ENCODE measurements at regions not wholly inside any gene's neighbourhood (a gene's known extent, or its start where the extent isn't known, plus 50 kb on each side); places are given as distances from the start of the nearest gene placed in this dataset.

- Histone ChIP-seq H3K4me1 (ENCODE audit: control insufficient read depth, insufficient read depth, low read length) (no peaks in the 10 kb centered on the region), H3K27me3 (ENCODE audit: control insufficient read depth, insufficient read depth, low read length, poor library complexity, severe bottlenecking) (no peaks in the 10 kb centered on the region), H3K4me3 (ENCODE audit: low read length) (no peak overlapping the region), H3K36me3 (ENCODE audit: control insufficient read depth, insufficient read depth, low read length) (no peaks in the 10 kb centered on the region), H3K27ac (ENCODE audit: low read depth, low read length) (no peak overlapping the region), H3K9ac (ENCODE audit: extremely low read depth, low read length, poor library complexity, severe bottlenecking) (no peak overlapping the region), H3K9me3 (ENCODE audit: control insufficient read depth, low read length) (no peaks in the 10 kb centered on the region)
- no peaks in the 10 kb centered on the region for H3K9me3 Mint-ChIP-seq
- no peaks in the 10 kb centered on the region for H3K36me3 Mint-ChIP-seq (ENCODE audit: low read depth)
- DNase-seq: no peak
- H3K4me3 Mint-ChIP-seq: no peak overlapping the region
- peaks cover 4% of the 10 kb centered on the region for H3K4me1 Mint-ChIP-seq
- TF ChIP-seq CTCF (conservative IDR thresholded peaks at IDR 0.05): no peak
- peaks cover 12% of the 10 kb centered on the region for H3K27me3 Mint-ChIP-seq (ENCODE audit: insufficient read depth)
- no peak overlapping the region for H3K27ac Mint-ChIP-seq
- WGBS, 2 experiments (ENCODE audit: insufficient coverage in 1 of 2, insufficient read length in 1 of 2): 85 to 98% methylated on average over 4 to 5 of the region's 5 CpGs
Observed at GRCh38 chr5:168064457-168064856, 227.0 kb upstream of the WWC1 start.

GRCh38 chr5:168064933-168065622, 226.4 kb upstream of the WWC1 start:
- no peak for TF ChIP-seq CTCF (conservative IDR thresholded peaks at IDR 0.05)
- H3K27ac Mint-ChIP-seq: no peak overlapping the region

GRCh38 chr5:168066536-168067208, 224.8 kb upstream of the WWC1 start:
- H3K27me3 ChIP-seq (ENCODE audit: control insufficient read depth, insufficient read depth, low read length, poor library complexity, severe bottlenecking): no peaks in the 10 kb centered on the region
- H3K4me3 Mint-ChIP-seq: no peak overlapping the region
- no peaks in the 10 kb centered on the region for H3K9me3 Mint-ChIP-seq
- H3K27me3 Mint-ChIP-seq (ENCODE audit: insufficient read depth): peaks cover 19% of the 10 kb centered on the region
- H3K36me3 Mint-ChIP-seq (ENCODE audit: low read depth): no peaks in the 10 kb centered on the region
- peaks cover 4% of the 10 kb centered on the region for H3K4me1 Mint-ChIP-seq
- no peak overlapping the region for H3K9ac ChIP-seq (ENCODE audit: extremely low read depth, low read length, poor library complexity, severe bottlenecking)
- TF ChIP-seq CTCF (conservative IDR thresholded peaks at IDR 0.05): no peak
- H3K27ac Mint-ChIP-seq: no peak overlapping the region
- H3K36me3 ChIP-seq (ENCODE audit: control insufficient read depth, insufficient read depth, low read length): no peaks in the 10 kb centered on the region
- no peaks in the 10 kb centered on the region for H3K9me3 ChIP-seq (ENCODE audit: control insufficient read depth, low read length)
- no peaks in the 10 kb centered on the region for H3K4me1 ChIP-seq (ENCODE audit: control insufficient read depth, insufficient read depth, low read length)
- no peak for DNase-seq
- H3K27ac ChIP-seq (ENCODE audit: low read depth, low read length): no peak overlapping the region
- WGBS, 2 experiments (ENCODE audit: insufficient coverage in 1 of 2, insufficient read length in 1 of 2): 89 to 94% methylated on average over 3 to 4 of the region's 5 CpGs
- H3K4me3 ChIP-seq (ENCODE audit: low read length): no peak overlapping the region

More at GRCh38 chr5:168064933-168065622, 226.4 kb upstream of the WWC1 start:
- no peak overlapping the region for H3K9ac ChIP-seq (ENCODE audit: extremely low read depth, low read length, poor library complexity, severe bottlenecking)
- no peak for DNase-seq
- Mint-ChIP-seq H3K27me3 (ENCODE audit: insufficient read depth) (peaks cover 15% of the 10 kb centered on the region), H3K4me1 (peaks cover 4% of the 10 kb centered on the region), H3K36me3 (ENCODE audit: low read depth) (no peaks in the 10 kb centered on the region), H3K4me3 (no peak overlapping the region), H3K9me3 (no peaks in the 10 kb centered on the region)
- H3K9me3 ChIP-seq (ENCODE audit: control insufficient read depth, low read length): no peaks in the 10 kb centered on the region
- WGBS, 2 experiments (ENCODE audit: insufficient coverage in 1 of 2, insufficient read length in 1 of 2): 90 to 97% methylated on average over 2 to 8 of the region's 8 CpGs
- no peaks in the 10 kb centered on the region for H3K27me3 ChIP-seq (ENCODE audit: control insufficient read depth, insufficient read depth, low read length, poor library complexity, severe bottlenecking)
- no peaks in the 10 kb centered on the region for H3K36me3 ChIP-seq (ENCODE audit: control insufficient read depth, insufficient read depth, low read length)
- no peaks in the 10 kb centered on the region for H3K4me1 ChIP-seq (ENCODE audit: control insufficient read depth, insufficient read depth, low read length)
- H3K27ac ChIP-seq (ENCODE audit: low read depth, low read length): no peak overlapping the region
- no peak overlapping the region for H3K4me3 ChIP-seq (ENCODE audit: low read length)

Measured in endodermal cell (in vitro differentiated cells).